ENCODE measurements at regions not wholly inside any gene's neighbourhood (a gene's known extent, or its start where the extent isn't known, plus 50 kb on each side); places are given as distances from the start of the nearest gene placed in this dataset.

GRCh38 chr9:86854898-86855523, 92.3 kb downstream of the GAS1 start:
- TF ChIP-seq CTCF (IDR thresholded peaks at IDR 0.05) (no peak), POLR2A (IDR thresholded peaks at IDR 0.05) (no peak)
